Anterior cingulate cortex (tissue), 58 donors: ENCODE measurements at regions not wholly inside any gene's neighbourhood (a gene's known extent, or its start where the extent isn't known, plus 50 kb on each side); places are given as distances from the start of the nearest gene placed in this dataset.
"Not testable (repeated sequence)": the region's sequence is repeated elsewhere in the genome, so short reads cannot be mapped to it uniquely, and the experiment has no call there.

Experiments used
- DNase-seq, 58 donors: peaks; one replicate each; lab custom pipeline; 2025; lab: John Stamatoyannopoulos, UW

- DNase-seq: not testable (repeated sequence)
Observed at GRCh38 chr9:138174954-138175353, 297.4 kb downstream of the CACNA1B start.

- not testable (repeated sequence) for DNase-seq
Observed at GRCh38 chr9:138175354-138175753, 297.8 kb downstream of the CACNA1B start.

GRCh38 chr9:138177091-138177490 lies 299.5 kb downstream of the CACNA1B start:
- DNase-seq: not testable (repeated sequence)

GRCh38 chr9:138179003-138179402 lies 301.4 kb downstream of the CACNA1B start:
- not testable (repeated sequence) for DNase-seq

DNA sequence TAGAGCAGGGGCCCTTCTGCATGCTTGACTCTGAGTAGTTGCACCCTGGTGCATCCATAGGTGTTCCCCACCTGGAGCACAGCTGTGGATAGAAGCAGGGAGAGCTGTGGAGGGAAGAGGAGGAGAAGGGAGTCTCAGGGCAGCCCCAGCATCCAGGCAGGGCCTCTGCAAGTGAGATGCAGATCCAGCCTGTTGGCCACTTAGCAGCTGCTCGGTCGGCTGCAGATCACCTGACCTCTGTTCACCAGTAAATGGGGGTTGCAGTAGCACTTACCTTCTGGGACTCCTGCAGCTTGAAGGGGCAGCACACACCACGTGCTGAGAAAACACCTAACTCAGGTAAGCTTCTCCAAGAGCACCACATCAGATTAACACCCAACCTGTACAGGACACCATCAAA lies 302.1 kb downstream of the CACNA1B start:
- DNase-seq: not testable (repeated sequence)

DNA sequence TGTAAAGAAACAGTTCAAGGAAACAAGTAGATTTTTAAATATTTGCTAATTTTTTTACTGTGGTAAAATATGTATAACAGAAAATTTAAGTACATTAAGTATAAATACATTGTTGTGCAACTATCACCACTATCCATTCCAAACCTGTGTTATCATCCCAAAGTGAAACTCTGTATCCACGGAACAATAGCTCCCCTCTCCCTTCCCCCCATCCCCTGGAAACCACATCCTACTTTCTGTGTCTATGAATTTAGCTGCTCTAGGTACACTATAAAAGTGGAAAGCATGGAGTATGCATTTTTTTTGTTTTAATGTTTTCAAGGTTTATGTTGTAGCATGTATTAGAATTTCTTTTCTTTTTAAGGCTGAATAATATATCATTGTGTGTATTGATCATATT lies 304.4 kb downstream of the CACNA1B start:
- DNase-seq: not testable (repeated sequence)

DNA sequence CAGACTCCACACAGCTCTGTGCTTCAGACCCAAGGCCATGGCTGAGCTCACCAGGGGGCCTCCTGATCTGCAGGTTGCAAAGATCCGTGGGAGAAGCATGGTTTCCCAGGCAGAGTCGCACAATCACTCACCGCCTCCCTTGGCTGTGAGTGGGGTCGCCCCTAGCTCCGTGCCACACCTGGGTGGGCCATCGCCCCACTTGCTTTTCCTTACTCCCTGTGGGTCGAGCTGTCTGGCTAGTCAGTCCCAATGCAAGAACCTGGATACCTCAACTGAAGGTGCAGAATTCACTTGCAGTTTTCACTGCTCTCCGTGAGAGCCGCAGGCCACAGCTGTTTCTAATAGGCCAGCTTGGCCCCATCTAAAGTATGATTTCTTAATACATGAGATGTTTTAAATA lies 319.6 kb downstream of the CACNA1B start:
- not testable (repeated sequence) for DNase-seq

GRCh38 chr9:138198963-138199362 lies 321.4 kb downstream of the CACNA1B start:
- DNase-seq: not testable (repeated sequence)

DNA sequence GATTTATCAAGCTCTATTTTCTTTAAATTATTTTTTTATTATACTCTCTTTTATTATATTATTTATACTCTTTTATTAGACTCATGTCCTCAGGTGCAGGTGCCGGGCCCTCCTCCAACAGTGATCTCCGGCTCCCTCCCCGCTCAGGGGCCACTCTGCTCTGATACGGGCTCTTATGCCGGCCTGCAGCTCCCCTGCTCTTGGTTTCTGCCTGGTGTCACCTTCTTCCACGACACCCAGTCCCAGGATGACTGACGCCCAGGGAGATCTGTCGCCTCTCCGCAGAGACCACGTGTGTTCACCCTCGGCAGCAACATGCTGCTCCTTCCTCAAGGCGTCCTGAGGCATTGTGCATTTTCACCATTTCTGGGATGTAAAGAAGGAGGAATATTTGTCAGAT lies 322.3 kb downstream of the CACNA1B start:
- DNase-seq: not testable (repeated sequence)

GRCh38 chr9:138200481-138201142 lies 323.0 kb downstream of the CACNA1B start:
- not testable (repeated sequence) for DNase-seq

DNA sequence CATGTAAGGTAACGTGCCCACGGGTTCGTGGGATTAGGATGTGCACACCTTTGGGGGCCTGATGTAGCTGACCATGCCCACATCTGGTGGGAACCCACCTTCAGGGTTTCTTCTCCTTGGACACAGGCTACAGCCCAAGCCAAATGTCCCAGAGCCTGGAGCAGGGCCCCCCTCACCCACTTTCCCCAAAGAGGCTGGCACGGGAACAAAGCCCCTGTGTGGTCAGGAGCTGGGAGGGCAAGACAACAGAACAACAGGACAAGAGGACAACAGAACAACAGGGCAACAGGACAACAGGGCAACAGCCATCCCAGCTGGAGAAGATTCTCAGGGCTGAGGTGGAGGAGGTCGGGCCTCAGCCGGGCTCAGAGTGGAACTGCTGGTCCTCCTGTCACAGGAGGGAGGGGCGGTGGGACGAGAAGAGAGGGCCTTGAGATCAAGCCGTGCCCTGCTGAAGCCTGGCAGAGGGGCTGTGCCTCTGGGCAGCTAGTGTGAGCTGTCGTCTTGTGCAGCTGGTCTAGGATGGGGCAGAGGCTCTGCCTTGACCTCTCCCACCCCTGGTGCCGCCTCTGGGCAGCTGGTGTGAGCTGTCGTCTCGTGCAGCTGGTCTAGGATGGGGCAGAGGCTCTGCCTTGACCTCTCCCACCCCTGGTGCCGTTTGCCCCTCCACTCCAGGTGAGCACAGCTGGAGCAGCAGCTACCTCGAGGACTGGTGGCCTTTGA lies 323.7 kb downstream of the CACNA1B start:
- not testable (repeated sequence) for DNase-seq

DNA sequence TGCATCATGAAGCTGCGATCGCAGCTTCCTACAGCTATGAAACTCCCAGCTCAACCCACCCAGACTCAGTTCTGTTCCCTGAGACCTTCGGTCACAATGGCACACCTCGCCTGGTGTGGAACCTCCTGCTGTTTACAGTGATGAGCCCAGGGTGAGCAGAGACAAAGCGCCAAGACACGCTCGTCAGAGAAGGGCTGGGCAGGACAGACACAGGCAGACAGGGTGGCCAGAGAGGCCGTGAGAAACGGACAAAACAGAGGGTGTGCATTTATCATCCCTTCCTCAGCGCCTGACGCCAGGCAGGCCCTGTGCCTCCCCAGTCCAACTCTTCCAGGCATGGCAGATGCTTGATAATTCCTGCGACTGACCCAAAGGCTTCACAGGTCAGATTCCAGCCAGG lies 324.5 kb downstream of the CACNA1B start:
- not testable (repeated sequence) for DNase-seq

- DNase-seq: not testable (repeated sequence)
Observed at GRCh38 chr9:138203304-138203703, 325.7 kb downstream of the CACNA1B start.

DNA sequence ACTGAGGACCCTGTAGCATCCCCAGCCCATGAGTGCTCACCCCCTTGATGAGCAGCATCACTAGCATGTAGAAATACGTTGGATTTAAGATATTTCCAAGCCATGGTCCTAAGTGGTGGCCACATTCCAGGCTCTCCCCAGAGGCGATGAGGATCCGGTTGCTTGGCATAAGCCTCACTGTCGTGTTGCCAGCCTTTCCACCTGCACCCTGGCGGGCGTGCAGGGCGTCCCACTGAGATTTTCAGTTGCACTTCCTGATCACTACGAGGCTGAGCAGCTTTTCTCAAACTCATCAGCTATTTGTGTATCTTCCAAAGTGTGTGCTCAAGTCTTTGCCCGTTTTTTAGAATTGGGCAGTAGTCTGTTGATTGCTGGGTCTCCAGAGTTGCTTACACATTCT lies 326.3 kb downstream of the CACNA1B start:
- DNase-seq: not testable (repeated sequence)

DNA sequence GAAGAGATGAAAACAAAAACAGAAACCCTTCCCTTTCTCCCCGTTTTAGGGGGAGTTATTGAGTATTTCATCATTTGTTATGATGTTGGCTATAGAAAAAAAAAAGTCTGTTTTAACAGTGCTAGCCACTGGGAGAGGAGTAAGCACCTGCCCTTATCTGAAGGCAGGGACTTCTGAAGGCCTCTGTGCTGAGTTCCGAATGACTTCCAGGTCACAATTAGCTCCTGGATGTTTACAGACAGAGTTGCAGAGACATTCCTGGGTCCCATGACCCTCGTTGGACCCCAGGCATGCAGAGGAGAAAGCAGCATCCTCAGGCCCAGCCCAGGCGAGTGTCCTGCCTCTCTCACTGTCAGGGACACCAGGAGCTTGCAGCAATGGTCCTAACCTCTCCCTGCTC lies 328.5 kb downstream of the CACNA1B start:
- not testable (repeated sequence) for DNase-seq

DNA sequence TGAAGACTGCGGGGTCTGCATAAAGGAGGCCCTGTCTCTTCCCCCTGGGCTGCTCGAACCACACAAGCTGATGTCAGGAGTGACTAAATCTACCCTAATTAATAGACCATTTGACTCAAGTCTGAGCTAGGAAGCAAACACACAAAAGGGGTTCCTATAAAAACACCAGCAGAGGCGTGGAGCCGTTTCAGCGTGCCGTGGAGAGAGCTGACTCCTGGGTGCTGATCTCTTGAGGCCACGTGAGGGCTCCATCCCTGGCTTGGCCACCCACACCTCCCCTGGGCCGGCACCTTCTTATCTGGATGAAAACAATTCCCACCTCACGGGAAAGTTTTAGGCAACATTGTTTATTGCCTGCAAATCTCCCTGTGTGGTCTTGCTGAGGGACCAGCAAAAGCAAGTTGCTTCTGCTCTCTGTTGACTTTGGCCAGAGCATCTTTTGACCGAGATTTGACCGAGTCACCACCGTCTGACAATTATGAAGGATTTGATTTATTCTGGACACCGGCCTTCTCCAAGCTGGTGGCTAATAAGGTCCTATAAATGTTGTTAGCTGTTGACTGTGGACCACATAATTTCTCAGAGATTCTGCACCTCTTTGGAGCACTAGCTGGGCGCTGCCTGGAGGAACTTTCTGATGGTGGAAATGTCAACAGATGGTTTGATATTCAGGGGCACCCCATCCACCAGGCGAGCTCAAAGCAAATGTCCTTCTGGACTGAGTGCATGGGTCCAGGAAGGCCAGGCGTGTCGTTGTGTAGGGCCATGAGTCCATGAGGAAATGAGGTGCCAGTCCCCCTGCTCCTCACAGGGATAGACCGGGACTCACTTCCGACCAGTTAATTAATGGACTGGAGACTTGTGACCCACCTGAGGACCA lies 330.0 kb downstream of the CACNA1B start:
- not testable (repeated sequence) for DNase-seq

GRCh38 chr9:138209071-138209644 lies 331.6 kb downstream of the CACNA1B start:
- DNase-seq: not testable (repeated sequence)

DNA sequence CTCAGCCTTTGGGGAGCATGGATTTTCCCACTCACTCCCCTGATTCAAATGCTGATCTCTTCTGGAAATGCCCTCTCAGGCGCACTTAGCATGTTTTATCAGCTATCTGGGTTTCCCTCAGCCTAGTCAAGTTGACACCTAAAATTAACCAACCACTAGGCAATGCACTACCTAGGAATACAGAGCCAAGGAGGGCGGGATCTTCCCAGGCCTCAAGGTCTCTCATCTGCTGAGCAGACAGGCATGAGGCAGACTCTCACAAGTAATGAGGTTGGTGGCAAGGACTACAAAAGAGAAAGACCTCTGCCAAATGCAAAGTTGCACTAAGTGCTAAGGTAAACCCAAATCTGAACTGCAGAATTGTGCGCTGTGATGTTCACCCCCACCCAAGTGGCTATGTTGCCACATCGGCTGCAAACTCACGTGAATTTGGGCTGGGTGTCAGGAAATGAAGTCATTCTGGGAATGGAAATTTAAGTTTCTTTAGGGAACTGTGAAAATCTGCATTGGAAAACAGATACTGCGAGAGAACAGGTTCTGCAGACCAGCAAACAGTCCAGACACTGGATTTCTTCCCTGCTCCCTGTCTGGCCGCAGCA lies 332.9 kb downstream of the CACNA1B start:
- DNase-seq: not testable (repeated sequence)

DNA sequence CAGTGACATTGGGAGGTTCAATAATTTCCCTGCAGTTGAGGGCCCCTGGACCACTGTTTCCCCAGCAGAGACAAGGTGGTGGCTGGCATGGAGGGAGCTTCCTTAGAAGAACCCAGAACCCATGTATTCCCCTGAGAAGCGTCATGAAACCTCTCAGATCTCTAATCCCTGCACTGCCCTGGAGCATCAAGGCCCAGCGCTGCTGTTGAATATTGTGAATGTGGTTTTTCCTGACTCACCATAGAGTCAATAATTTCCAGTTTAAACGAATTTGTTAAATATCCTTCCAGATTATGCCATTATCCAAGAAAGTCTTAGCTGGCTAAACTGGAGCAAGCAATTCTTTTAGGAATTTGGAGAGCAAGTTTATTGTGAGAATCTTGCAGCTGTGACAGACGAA lies 333.5 kb downstream of the CACNA1B start:
- DNase-seq: not testable (repeated sequence)
